ENCODE measurements at regions not wholly inside any gene's neighbourhood (a gene's known extent, or its start where the extent isn't known, plus 50 kb on each side); places are given as distances from the start of the nearest gene placed in this dataset.

DNA sequence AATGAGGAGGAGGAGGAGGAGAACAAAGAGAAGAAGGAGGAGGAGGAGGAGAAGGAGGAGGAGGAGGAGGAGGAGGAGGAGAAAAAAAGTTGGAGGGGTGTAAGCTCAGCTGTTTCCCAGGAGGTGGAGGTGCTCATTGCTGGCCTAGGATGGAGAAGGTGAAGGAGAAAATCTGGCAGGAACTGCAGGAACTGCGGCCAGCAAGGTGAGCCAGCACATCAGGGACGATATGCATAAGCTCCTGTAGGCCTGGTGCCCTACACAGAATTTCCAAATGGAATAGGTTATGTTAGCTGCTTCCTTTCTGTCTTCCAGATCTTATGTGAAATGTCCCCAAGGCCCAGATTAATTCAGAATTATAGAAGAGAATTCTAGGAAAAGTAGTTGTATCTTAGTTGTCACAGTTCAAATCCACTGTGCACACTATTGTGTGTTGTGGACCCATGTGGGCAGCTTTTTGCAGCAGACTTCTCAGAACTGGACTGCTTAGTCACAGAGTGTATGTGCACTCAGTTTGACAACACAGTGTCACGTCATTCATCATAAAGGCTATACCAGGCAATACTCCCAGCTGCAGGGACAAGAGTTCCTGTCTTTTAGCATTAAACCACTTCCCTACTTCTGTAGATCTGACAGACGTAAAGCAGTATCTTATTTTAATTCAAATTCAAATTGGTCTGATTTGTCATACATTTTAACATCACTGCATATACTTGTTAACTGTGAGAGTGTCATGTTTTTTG is 303.7 kb downstream of the HLX start:
- Mint-ChIP-seq H3K27ac (no peak overlapping the region), H3K27me3 (ENCODE audit: low read depth) (peaks cover 5% of the 10 kb centered on the region), H3K36me3 (ENCODE audit: low read depth) (no peaks in the 10 kb centered on the region), H3K9me3 (no peaks in the 10 kb centered on the region), H3K4me3 (no peak overlapping the region), H3K4me1 (peaks cover 5% of the 10 kb centered on the region)
- TF ChIP-seq, protein P1, sequence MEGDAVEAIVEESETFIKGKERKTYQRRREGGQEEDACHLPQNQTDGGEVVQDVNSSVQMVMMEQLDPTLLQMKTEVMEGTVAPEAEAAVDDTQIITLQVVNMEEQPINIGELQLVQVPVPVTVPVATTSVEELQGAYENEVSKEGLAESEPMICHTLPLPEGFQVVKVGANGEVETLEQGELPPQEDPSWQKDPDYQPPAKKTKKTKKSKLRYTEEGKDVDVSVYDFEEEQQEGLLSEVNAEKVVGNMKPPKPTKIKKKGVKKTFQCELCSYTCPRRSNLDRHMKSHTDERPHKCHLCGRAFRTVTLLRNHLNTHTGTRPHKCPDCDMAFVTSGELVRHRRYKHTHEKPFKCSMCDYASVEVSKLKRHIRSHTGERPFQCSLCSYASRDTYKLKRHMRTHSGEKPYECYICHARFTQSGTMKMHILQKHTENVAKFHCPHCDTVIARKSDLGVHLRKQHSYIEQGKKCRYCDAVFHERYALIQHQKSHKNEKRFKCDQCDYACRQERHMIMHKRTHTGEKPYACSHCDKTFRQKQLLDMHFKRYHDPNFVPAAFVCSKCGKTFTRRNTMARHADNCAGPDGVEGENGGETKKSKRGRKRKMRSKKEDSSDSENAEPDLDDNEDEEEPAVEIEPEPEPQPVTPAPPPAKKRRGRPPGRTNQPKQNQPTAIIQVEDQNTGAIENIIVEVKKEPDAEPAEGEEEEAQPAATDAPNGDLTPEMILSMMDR (IDR thresholded peaks at IDR 0.05; ENCODE audit: unreplicated experiment in 3 of 3) = no peak

DNA sequence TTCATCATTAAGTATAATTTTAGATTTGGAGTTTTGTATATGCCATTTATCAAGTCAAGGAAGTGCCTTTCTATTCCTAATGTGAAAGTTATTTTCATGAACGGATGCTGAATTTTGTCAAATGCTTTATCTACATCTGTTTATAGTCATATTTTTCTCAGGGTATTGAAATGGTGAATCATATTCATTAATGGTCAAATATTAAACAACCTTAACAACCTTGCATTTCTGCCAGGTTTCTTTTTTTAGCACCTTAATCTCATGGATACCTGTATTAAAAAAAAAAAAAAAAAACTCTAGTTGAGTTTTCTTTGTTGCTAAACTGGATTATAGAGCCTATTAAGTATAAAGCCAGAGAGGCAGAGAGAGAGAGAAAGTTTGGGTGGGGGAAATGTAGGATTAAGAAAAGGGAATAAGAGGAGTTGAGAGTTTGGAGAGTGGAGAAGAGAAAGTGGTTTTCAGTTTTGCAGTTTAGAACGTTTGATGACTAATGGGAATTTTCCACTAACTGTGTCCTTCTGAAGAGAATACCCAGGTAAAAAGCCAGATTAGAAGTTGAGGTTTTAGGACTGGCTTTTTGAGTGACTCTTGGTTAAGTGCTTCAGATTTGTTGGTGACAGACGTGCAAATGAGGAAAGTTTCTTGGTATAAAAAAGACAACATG is 305.0 kb downstream of the HLX start:
- Mint-ChIP-seq H3K27ac (no peak overlapping the region), H3K27me3 (ENCODE audit: low read depth) (peaks cover 2% of the 10 kb centered on the region), H3K36me3 (ENCODE audit: low read depth) (no peaks in the 10 kb centered on the region), H3K4me3 (no peak overlapping the region), H3K9me3 (no peaks in the 10 kb centered on the region), H3K4me1 (peaks cover 5% of the 10 kb centered on the region)
- TF ChIP-seq, protein P1 (IDR thresholded peaks at IDR 0.05; ENCODE audit: unreplicated experiment in 3 of 3) = no peak

DNA sequence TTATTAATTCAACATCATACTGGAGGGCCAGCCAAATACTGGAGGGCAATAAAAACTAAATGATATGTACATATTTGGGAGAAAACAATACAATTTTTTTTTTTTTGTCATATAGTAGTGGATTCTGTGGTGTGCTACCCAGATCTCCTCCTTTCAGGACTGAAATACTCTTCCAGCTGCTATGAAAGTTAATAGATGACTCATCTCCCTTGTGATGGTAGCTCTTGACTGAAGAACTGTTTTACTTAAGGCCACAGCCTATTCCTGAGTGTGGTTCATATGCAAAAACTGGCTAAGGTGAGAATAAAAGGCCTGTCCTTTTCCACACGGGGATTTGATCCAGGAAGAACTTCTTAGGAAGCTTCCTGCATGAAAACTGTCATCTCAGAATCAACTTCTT is 307.9 kb downstream of the HLX start:
- Mint-ChIP-seq H3K9me3 (no peaks in the 10 kb centered on the region), H3K27ac (no peak overlapping the region), H3K4me1 (no peaks in the 10 kb centered on the region), H3K27me3 (ENCODE audit: low read depth) (no peaks in the 10 kb centered on the region), H3K4me3 (no peak overlapping the region), H3K36me3 (ENCODE audit: low read depth) (no peaks in the 10 kb centered on the region)
- TF ChIP-seq, protein P1 (IDR thresholded peaks at IDR 0.05; ENCODE audit: unreplicated experiment in 3 of 3) = no peak

DNA sequence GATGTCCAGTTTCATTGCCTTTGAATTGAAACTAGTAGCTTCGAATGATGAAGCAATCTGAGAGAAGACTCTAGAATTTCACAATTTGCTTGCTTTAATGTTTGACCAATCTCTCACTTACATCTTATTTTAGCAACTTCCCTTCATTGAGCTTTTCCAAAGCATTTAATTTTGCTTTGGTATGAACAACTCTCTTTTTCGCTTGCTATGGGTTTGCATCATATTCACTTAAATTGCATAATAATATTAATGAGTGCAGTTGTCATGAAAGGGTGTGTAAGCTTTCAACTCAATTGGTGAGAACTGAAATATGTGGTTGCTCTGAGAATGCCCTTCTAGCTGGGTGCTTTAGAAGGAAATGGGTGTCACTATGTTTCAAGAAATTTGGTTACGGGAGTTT is 309.2 kb downstream of the HLX start:
- no peak overlapping the region for H3K27ac Mint-ChIP-seq
- H3K4me1 Mint-ChIP-seq = no peaks in the 10 kb centered on the region
- H3K27me3 Mint-ChIP-seq (ENCODE audit: low read depth) = no peaks in the 10 kb centered on the region
- no peaks in the 10 kb centered on the region for H3K9me3 Mint-ChIP-seq
- TF ChIP-seq, protein P1 (IDR thresholded peaks at IDR 0.05; ENCODE audit: unreplicated experiment in 3 of 3) = no peak
- H3K4me3 Mint-ChIP-seq = no peak overlapping the region
- H3K36me3 Mint-ChIP-seq (ENCODE audit: low read depth) = no peaks in the 10 kb centered on the region

GRCh38 chr1:221190249-221190648 is 311.0 kb downstream of the HLX start:
- TF ChIP-seq, protein P1 (IDR thresholded peaks at IDR 0.05; ENCODE audit: unreplicated experiment in 3 of 3) = no peak
- Mint-ChIP-seq H3K4me1 (no peaks in the 10 kb centered on the region), H3K9me3 (no peaks in the 10 kb centered on the region), H3K27ac (no peak overlapping the region), H3K36me3 (ENCODE audit: low read depth) (no peaks in the 10 kb centered on the region), H3K4me3 (no peak overlapping the region), H3K27me3 (ENCODE audit: low read depth) (no peaks in the 10 kb centered on the region)

DNA sequence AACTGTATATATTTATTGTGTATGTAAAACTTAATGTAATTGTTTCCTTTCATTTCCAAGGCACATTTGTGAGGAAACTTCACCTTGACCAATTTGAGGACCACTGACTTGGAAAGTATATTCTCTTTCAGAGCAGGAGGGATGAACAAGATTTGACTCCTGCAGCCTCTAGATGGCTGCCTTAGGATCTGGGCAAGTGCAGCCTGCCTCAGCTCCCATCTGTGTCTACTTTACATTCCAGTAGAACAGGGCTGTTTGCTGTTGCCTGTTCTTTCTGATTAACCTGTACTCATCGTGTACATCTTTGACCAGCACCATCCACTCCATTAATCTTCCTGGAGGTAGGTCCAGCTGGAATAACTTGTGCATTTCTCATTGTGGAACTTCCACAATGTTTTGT is 312.8 kb downstream of the HLX start:
- H3K4me3 Mint-ChIP-seq = no peak overlapping the region
- H3K27me3 Mint-ChIP-seq (ENCODE audit: low read depth) = no peaks in the 10 kb centered on the region
- peaks cover 11% of the 10 kb centered on the region for H3K9me3 Mint-ChIP-seq
- TF ChIP-seq, protein P1 (IDR thresholded peaks at IDR 0.05; ENCODE audit: unreplicated experiment in 3 of 3) = no peak
- peaks cover 3% of the 10 kb centered on the region for H3K36me3 Mint-ChIP-seq (ENCODE audit: low read depth)
- no peak overlapping the region for H3K27ac Mint-ChIP-seq
- H3K4me1 Mint-ChIP-seq = no peaks in the 10 kb centered on the region

Data from nephron (organoid).